Right renal cortex interstitium (tissue), 3 donors: ENCODE measurements at regions not wholly inside any gene's neighbourhood (a gene's known extent, or its start where the extent isn't known, plus 50 kb on each side); places are given as distances from the start of the nearest gene placed in this dataset.

Experiments
- DNase-seq, 3 donors: peaks; one replicate each; pipeline ENCODE4 v3.0.0-alpha.2; 2013; ENCODE audit warnings: low read depth in 3 of 3, low spot score in 2 of 3

- no peak for DNase-seq
Measured at GRCh38 chr3:159165961-159166360, 364.1 kb downstream of the MFSD1 start.

GRCh38 chr3:159166899-159167586 lies 365.2 kb downstream of the MFSD1 start:
- DNase-seq, result no peak

GRCh38 chr3:159168788-159169187 lies 366.9 kb downstream of the MFSD1 start:
- no peak for DNase-seq

GRCh38 chr3:159169828-159170227 lies 368.0 kb downstream of the MFSD1 start:
- DNase-seq, result no peak

GRCh38 chr3:159170436-159171003 lies 368.7 kb downstream of the MFSD1 start:
- DNase-seq, result no peak

- DNase-seq, result no peak
Measured at GRCh38 chr3:159171333-159171732, 369.5 kb downstream of the MFSD1 start.

- no peak for DNase-seq
Measured at GRCh38 chr3:159172473-159172872, 370.6 kb downstream of the MFSD1 start.

GRCh38 chr3:159174715-159175692 lies 373.1 kb downstream of the MFSD1 start:
- no peak for DNase-seq

- DNase-seq, result no peak
Measured at GRCh38 chr3:159178209-159178897, 376.5 kb downstream of the MFSD1 start.

GRCh38 chr3:159182961-159183360 lies 381.1 kb downstream of the MFSD1 start:
- DNase-seq, result no peak

- DNase-seq, result no peak
Measured at GRCh38 chr3:159185443-159186050, 383.7 kb downstream of the MFSD1 start.

GRCh38 chr3:159186581-159186980 lies 384.7 kb downstream of the MFSD1 start:
- DNase-seq, result no peak

- DNase-seq, result no peak
Measured at GRCh38 chr3:159187232-159187631, 385.4 kb downstream of the MFSD1 start.

- no peak for DNase-seq
Measured at GRCh38 chr3:159187706-159188105, 385.9 kb downstream of the MFSD1 start.

GRCh38 chr3:159189994-159190669 lies 388.3 kb downstream of the MFSD1 start:
- no peak for DNase-seq

GRCh38 chr3:159191447-159191846 lies 389.6 kb downstream of the MFSD1 start:
- no peak for DNase-seq

GRCh38 chr3:159196359-159196758 lies 394.5 kb downstream of the MFSD1 start:
- DNase-seq, result no peak

- DNase-seq, result no peak
Measured at GRCh38 chr3:159200176-159200575, 398.3 kb downstream of the MFSD1 start.

GRCh38 chr3:159208050-159208449 lies 406.2 kb downstream of the MFSD1 start:
- no peak for DNase-seq

GRCh38 chr3:159209459-159209858 lies 407.6 kb downstream of the MFSD1 start:
- no peak for DNase-seq
